HG02970 (cell line): ENCODE measurements at regions not wholly inside any gene's neighbourhood (a gene's known extent, or its start where the extent isn't known, plus 50 kb on each side); places are given as distances from the start of the nearest gene placed in this dataset.
"Not testable (repeated sequence)": the region's sequence is repeated elsewhere in the genome, so short reads cannot be mapped to it uniquely, and the experiment has no call there.

Experiments used
- ATAC-seq: cut with Tn5 transposase; IDR thresholded peaks from one replicate; pipeline ENCODE4 v1.9.1; 2021; ENCODE audit warnings: mild to moderate bottlenecking, moderate library complexity, moderate number of reproducible peaks; ENCODE audit not compliant: unreplicated experiment, low FRiP score

DNA sequence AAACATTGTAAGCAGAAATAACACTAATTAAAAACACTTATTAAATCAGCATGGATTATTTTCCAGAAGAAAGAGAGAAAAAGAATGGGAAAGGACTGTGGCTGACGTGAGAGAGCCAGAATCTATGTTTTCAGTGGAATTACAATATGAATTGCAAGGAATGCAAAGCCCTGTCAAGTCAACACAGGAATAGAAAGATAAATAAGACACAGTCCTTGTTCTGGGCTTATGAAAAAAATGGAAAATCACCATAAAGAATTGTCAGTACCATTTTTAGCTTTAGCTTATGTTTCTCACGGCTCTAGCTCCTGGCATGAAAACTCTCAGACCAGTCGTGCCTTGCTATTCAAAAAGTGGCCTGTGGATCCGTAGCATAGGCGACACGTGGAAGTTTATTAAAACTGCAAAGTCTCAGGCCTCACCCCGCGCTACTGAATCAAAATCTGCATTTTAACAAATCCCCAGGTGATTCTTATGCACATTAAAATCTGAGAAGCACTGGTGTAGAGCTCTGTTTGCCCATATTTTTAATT lies 549.1 kb downstream of the RPS29 start:
- ATAC-seq: no peak

DNA sequence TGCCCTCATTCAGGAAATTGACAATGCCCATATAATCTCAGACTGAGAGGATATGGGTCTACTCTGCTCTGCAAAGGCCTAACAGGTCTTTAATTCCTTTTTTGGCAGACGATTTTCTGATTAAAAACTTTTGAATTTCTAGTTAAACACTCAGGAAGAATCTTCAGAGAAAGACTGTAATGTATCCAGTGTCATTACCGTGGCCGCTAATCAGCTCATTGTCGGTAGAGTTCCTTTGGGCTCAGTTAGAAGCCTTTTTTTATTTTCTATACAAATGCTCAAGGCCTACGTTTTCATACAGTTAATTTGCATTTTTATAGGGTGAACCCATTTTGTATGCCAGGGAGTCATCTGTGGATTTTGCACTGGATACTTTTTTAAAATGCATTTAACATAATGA lies 549.9 kb downstream of the RPS29 start:
- no peak for ATAC-seq

DNA sequence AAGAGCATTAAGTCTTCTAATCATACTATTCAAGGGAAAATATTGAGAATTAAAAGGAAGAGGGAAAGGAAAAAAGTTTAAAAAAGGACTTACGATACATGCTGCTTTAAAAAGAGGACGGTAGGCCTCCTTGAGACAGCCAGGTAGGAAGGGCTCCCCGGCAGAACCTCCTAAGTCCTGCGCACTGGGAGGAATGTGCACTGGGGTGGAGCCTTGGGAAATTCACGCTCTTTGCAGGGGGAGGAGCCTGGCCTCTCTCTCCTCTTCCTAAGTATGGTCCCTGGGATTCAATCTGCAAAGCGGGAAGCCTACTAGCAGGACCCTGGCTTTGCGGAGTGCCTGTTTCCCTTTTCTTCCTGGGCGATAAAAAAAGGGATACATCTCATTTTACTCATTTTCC lies 553.0 kb downstream of the RPS29 start:
- no peak for ATAC-seq

DNA sequence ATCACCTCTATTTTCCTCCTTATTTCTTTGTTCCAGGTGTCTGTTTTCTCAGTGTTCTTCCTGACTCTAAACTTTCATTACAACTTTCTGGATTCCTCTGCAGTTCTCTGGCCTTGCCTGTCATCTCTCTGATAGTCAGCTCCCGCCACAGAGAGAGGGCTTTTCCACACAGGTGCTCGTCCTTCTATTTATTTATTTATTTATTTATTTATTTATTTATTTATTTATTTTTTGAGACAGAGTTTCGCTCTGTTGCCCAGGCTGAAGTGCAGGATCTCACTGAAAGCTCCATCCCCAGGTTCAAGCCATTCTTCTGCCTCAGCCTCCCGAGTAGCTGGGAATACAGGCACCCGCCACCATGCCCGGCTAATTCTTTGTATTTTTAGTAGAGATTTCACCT lies 554.5 kb downstream of the RPS29 start:
- ATAC-seq: not testable (repeated sequence)

DNA sequence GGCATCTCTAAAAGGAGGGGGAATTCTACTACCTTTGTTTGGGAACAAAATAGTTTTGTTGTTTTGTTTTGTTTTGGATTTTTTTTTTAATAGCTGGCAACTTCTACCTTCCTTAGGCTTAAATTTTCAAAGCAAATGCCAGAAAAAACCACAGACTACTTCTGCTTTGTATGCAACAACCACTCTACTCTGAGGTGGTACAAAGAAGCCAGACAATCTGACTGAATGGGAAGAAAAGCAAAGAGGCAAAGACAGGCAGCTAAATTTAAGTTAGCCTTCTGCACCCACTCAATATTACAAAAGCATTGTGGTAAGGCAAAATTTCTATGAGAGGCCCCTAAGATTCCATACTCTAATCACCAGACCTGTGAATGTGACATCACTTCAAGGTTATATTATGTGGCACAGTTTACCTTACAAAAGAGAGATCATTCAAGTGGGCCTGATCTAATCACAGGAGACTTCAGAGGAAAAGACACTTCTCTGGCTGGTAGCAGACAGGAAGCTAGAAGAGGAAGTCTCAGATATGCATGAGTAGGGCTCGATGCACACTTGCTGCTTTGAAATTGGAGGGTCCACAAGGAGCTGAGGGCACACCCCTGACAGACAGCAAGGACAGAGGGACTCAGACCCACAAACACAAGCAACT lies 566.6 kb downstream of the RPS29 start:
- no peak for ATAC-seq

DNA sequence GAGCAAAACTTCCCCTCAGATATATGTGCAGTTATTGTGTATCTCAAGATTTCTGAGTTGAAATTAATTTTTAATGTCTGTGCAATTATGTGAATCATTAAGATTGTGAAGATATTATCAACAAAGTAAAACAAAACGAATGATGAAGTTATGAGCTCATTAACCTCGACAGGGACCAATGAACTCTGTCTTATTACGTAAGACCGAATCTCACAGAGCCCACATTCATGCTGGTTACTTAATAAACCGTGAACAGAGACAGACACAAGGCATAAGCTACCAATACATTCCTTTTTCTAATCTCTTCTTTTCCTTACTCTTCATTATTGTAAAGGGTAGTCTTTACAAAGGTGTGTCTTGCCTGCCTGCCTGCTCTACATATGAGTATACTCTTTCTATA lies 568.7 kb downstream of the RPS29 start:
- ATAC-seq: no peak

DNA sequence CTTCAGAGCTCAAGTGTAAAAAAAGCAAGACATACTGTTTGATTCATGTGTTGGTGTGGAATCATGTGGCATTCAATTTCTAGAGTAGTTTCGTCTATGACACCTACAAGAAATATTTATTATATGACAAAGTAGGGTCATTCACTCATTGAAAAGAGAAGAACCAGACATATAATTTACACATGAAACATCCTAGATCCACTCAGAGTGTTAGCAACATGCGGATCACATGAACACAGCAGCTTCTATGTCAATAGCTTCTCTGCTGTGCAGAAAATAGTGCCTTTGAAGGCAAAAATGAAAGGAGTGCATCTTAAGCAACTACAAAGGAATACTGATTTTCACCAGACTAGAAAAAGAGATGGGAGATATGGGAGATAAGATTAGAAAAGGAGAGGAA lies 569.8 kb downstream of the RPS29 start:
- ATAC-seq: no peak

DNA sequence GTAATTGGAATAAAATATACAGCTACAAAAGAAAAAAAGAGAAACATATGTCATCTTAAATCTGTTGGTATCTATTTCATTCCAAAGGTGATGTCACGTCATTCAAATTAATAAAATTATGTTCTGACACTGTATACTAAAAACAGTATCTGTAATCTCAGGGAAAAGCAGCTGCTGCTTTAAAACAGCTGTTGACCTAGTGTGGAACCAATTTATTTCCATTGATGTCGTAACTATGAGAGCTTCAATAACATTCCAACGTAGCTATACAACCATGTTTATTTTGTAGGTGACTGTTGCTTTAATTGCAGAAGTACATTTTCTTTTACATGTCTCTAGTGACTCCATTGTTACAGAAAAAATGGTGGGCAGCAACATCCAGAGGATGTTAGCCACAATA lies 571.7 kb downstream of the RPS29 start:
- no peak for ATAC-seq

DNA sequence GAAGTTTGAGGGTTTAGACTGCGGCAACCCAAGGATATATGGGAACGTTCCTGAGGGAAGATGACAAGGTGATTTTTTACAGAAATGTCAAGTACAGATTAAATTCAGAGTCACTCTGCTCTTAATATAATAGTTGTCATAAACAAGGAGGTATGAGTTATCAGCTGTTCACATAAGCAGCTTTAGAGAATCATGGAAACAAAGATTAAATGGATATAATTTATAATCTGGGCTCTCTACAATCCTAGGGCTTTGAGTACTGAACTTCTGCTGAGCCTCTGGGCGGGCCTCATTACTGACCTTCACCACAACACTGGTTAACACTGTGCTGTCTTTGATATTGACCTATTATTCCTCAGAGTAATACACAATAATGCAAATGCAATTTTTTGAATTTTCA lies 577.8 kb downstream of the RPS29 start:
- no peak for ATAC-seq

DNA sequence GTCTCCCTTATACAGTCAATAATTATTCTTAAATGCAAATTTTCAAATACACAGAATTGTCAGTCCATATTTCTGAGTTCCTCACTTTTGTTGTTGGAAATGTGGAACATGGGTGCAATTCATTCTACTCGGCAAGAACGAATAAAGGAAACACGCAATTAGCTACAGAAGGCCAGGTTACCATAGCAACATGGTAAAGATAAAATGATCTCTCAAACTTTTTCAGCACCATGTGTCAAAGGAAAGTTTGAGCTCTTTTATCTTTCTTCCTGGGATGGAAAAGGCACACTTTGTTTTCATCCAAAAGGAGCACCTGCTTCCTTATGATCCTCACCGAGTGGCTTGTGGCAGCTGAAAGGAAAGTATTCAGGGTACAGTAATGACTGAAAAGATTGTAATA lies 595.0 kb downstream of the RPS29 start:
- no peak for ATAC-seq

DNA sequence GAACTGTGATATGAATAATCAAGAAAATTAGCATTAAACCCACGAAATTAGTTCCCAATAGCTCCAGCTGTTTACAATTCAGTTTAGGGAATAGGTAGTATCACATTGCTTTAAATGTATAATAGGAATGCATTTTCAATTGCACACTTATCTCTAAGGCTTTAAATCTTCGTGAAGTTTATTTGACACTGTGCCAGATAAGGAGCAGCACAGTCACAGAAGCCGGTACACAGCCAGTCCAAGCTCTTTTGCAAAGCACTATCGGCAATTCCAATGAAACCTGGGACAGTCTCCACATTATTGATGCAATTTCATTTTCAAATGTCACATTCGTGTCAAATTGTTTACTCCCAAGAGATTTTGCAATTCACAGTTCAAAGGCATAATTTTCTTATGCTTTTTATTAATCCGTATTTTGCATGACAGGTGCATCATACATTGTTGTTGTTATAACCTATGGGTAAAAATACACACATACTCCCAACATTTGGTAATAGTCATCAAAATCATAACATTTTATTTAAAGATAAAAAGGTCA lies 602.8 kb downstream of the RPS29 start:
- ATAC-seq: no peak

DNA sequence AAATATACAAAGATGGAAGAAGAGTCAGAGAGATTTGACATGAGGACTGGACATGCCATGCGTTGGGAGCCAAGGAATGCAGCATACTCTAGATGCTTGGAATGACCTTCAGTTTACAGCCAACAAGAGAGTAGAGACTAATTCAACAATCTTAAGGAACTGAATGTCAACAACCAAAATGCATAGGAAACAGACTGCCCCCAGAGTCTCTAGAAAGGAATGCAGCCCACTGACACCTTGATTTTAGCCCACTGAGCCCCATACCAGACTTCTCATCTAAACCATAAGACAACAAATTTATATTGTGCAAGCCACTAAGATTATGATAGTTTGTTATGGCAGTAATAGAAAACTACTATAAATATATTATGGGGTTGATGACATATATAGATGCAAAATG lies 611.2 kb downstream of the RPS29 start:
- ATAC-seq: no peak

DNA sequence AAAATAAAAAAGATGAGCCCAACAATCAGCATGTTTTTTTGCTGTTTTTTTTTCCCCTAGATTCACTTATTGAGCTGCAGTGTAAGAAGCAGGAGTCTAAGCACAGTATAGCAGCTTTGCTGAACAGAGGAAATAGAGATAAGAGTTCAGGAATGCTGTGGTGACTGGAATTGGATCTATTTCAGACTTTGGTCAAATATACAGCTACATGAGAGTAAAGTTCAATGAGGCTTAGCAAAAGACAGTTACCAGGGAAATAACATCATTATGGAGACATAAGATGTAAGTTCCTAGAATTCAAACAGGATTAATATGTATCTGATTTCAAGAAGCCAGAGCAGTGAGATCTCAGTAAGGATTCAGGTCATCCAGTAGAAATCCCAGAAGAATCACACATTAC lies 613.0 kb downstream of the RPS29 start:
- no peak for ATAC-seq

DNA sequence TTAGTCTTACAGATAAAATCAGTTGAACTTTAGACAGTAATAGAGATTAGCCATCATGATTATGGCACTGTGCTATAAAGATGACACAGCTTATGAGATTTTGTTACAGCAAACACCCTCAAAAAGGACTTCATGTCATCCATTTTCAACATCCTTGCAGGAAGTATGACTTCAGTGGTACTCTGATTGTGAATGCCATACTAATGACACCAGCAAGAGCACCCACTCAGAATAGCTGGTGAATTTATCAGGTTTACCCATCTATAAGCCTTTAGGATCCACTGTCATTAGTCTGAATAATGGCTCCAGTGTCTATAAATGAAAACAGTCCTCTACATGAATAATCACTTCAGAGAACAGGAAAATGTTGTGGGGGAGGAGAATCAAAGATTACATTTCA lies 615.2 kb downstream of the RPS29 start:
- ATAC-seq: no peak

DNA sequence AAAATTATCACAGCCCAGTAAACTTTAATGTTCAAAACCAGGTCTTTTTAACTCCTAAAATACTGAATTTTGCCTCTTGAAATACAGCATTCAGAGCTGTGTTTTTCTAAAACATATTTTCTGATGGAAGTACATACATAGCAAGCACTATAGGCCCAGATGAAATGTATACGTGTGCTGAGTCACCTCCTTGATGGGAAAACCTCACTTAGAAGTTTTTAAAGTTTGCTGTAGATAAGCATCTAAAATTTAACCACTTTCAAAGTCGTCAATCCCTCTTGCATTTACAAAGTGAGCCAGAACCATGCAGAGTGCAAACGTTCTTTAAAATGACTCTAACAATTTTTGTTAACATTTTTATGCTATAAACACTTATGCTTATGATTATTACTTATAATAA lies 618.8 kb downstream of the RPS29 start:
- ATAC-seq: no peak

DNA sequence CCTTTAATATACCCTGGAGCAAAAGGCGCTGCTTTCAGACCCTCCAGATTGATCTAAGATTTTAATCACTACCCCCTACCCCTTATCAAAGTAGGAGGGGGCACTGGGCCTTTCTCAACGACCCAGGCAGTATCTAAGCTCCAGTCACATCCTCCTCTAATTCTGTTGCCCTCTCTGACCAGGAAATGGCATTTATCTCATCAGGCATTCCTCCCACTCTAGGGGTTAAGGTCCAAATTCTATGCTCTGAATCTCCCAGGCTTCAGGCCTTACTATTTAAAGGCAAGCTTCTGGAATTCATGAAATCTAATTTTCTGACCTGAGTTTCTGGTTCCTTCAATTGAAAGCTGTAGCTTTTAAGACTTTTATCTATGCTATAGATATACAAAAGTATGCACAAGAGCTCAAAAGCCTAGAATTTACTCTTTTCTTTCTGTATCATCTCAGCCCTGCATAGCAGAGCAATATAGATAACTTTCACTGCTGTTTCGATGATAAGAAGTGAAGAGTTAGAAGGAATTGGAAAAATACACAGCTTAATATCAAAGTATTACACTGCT lies 622.9 kb downstream of the RPS29 start:
- ATAC-seq: no peak

DNA sequence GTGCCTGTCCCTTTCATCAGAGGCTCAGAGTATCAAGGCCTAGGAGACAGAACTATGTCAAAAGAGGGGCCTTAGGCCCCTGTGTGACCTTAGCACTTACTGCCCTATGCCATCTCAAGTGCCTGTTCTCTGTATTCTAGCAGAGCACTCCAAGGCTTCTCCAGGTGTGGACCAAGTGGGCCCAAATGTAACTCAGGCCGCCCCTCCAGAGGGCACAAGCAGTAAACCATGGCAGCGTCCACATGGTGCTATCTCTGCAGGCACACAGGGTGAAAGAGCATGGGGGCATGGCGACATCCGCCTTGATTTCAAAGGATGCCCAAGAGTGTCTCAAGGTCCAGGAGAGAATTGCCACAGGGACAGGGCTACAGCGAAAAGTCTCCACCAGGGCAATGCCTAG lies 628.7 kb downstream of the RPS29 start:
- ATAC-seq: no peak

DNA sequence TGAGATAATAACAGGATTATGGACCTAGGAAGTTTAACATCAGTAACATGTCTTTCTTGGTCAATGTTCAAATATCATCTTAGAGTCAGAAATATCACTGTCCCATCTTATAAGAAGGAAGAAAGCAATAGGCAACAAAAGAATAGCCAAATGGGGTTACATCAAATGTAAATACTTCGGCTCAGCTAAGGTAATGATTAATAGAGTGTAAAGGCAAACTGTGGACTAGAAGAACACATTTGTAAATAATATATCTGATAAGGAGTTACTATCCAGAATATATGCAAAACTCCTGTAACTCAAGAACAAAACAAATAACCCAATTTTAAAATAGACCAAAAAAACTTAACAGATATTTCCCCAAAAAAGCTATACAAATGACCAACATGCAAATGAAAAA lies 630.3 kb downstream of the RPS29 start:
- ATAC-seq: no peak

DNA sequence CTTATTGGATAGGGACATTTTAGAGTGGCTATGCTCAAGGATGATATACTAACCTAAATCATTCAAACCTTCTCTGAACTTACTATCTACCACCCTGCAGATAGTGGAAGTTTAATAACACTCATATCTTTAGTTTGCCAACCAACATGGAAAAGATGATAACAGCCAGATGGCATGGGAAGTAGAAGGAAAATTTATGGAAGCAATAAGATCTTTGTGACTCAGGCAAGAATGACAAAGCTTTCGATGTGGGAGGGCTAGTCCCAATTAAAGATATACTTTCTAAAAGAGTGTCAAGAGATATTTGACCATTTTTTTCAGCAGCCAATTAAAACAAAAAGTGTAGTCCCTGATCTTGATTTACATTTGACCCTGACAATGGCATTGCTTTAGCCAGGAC lies 631.7 kb downstream of the RPS29 start:
- ATAC-seq: no peak

DNA sequence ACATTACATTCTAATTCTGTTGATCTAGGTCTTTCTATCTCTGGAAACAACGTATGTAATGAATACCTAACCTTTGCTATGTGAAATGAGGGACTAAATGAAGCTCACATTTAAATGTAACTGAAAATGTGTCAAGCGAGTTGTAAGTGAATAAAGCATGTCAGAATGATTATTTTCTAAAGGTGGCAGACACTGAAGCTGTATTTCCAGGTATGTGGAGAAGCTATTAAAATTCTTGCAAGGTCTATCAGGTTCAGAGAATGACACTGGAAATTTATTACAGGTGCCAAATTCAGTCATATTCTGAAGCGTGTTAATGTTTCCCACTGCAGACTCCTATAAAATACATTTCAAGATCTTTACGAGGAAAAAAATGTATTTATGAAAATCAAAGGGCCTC lies 641.4 kb downstream of the RPS29 start:
- no peak for ATAC-seq

DNA sequence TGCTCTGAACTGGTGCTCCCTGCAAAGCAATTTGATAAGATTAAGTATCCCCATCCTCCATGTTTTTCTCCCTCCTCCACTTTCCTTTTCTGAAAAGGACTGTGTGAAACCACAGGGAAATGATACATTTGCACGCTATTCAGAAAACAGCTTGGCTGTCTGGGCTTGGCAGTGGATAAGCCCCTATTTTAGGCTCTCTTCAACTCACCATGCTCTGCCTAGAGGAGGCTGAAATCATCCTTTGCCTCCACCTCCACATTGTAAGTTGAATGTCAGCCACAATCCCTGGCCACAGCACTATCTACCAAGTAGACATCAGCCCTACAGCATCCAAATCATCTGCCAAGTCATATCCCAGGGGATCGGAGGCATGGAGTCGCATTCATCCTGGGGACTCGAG lies 642.3 kb downstream of the RPS29 start:
- ATAC-seq: no peak

DNA sequence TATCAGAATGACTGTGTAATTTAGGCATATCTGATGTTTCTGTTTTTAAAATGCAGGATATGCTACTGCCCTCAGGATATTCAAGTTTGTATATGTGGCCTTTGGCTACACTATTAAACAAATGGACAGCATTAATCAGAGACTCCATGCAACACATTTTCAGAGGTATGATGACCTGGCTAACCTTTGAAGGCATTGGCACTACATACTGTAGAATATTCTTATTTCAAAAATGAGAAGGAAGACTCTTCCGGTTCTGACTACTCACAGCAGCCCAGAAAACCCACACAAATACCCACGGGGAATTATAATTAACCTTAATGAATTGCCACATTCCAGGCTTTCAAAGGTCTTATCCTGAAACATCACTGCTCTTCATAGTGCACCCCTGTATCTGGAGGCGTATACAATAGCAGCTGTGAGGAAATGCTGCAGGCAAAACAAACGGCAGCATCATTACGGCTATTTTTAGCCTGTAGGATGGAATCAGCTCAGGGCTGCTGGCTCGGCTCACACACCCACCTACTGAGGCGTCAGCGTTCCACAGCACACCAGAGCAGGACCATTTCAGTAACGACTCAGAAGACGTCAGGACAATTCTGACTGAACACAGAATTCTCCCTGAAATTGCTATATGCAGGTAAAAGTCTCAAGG lies 648.5 kb downstream of the RPS29 start:
- no peak for ATAC-seq
